ENCODE measurements at regions not wholly inside any gene's neighbourhood (a gene's known extent, or its start where the extent isn't known, plus 50 kb on each side); places are given as distances from the start of the nearest gene placed in this dataset.
A peak's percentile ranks its signal among the peaks of the same experiment; 100 is the strongest.
"Not testable (repeated sequence)": the region's sequence is repeated elsewhere in the genome, so short reads cannot be mapped to it uniquely, and the experiment has no call there.

DNA sequence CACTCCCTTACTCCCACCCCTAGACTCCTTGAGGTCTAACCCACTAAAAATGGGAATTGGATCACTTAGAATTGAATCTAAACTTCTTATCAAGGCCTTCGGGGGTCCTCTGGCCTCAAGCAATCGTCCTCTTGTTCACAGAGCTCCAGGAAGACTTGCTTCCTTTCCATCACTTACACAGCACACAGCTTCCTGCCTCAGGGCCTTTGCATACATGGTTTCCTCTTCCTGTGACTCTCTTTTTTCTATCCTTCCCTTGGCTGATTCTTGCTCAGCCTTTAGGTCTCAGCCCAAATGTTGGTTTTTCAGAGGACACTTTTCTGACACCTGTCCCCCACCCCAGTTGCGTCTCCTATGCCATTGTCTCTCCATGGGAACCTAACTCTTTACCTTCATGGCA lies 50.0 kb upstream of the ALDH1B1 start:
- DNase-seq = no peak

GRCh38 chr9:38342096-38342495 lies 50.4 kb upstream of the ALDH1B1 start:
- DNase-seq = no peak

DNA sequence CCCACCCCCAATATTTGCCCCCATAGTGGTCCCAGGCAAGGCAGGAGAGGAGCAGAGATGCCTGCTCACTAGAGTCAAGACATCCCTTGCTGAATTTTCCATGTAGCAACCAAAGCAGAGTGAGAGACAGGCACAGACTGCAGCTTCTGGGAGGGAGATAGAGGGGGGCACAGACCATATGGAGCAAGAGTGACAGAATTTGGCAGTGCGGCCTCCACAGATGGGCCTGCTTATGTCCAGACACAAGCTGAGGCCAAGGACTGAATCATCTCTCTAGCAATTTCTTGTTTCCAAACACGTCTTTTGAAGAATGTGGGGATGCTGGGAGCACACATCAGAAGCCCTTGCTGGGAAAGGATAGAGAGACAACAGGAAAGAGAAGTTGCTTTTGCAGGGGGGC lies 53.0 kb upstream of the ALDH1B1 start:
- DNase-seq = no peak

GRCh38 chr9:38339087-38339486 lies 53.4 kb upstream of the ALDH1B1 start:
- no peak for DNase-seq

DNA sequence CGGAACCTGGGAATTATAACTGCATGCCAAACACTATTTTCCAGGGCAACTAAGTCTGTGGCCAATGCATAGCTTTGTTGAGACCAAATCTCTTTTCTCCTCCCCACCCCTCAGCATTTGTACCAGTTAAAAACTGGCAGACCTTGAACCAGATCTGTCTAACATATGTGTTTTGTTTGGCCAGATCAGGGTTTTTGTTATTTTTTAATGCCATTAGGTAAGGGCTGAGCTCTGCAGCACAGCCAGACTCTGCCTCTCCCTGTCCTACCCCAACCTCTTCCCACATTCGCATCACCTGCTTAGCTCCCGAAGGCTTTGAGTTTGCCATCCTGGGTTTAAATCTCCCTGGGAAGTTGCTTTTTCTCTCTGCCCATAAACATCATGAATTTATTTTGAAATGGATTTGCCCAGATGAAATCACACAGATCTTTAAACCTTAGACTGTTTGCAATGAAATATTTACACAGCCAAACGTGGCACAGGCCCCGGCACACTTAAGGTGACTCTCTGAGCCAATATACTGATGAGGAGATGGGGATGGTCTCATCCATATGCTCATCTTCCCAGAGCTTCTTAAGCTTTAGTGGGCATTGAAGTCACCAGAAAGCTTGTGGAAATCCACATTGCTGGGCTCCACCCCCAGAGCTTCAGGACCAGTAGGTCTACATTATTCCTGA lies 54.0 kb upstream of the ALDH1B1 start:
- DNase-seq = no peak

GRCh38 chr9:38337706-38338264 lies 54.7 kb upstream of the ALDH1B1 start:
- DNase-seq = no peak

DNA sequence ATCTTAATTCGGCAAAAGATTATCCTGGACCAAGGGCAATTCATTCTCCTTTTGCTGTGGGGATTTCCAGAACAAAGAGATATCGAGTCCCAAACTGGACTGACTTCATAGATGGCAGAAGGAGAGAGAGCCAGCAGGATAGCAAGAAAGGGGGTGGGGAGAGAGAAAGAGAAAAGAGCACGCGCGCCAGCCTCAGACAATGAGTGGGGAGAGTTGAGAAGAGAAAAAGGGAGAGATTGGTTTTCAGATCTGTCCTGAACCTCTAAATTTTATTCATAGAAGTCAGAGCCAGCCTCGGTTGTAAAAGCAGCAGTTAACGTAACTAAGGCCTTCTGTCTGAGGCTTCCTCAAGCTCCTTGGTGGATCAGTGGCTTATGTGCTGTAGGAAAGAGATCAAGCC lies 55.3 kb upstream of the ALDH1B1 start:
- no peak for DNase-seq

GRCh38 chr9:38336341-38336740 lies 56.2 kb upstream of the ALDH1B1 start:
- no peak for DNase-seq

DNA sequence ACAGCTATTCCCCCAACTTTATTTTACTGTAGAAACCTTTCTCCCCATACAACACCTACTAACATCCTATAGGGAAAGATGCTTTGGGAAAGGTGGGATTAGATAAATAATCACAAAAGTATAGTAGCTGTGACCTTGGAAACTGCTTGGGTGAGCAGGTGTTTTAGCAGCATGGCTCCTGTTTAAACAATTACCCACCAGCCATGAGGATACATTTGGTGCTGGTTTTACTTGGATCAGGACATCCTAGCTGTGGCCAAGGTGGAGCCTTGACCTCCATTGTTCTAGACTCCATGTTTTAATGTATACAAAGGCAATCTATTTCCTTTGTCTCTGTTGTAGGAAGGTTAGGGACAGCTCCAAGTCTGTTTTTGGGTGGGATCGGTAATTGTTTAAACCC lies 56.8 kb upstream of the ALDH1B1 start:
- peak; percentile 68 for DNase-seq

GRCh38 chr9:38334234-38334633 lies 58.3 kb upstream of the ALDH1B1 start:
- DNase-seq = peak; percentile 83

DNA sequence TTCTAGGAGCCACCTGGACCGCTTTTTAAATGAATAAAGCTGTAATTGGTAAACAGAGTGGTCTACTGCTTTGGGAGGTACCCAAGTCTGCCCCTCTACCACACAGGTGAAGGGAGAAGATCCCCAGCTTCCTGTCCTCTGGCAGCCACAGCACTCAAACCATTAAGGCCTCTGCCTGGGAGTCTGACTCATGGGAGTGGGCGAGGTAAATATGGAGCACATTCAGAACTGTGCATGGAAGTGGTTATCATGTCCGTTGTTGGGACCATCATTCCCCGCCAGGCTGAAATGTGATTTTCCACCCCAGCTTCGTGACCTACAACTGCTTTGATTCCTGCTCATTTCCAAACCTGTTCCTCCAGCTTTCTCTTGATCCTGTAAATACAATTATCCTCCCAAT lies 59.5 kb upstream of the ALDH1B1 start:
- DNase-seq = no peak

- DNase-seq = no peak
Measured at GRCh38 chr9:38332625-38333024, 59.9 kb upstream of the ALDH1B1 start.

DNA sequence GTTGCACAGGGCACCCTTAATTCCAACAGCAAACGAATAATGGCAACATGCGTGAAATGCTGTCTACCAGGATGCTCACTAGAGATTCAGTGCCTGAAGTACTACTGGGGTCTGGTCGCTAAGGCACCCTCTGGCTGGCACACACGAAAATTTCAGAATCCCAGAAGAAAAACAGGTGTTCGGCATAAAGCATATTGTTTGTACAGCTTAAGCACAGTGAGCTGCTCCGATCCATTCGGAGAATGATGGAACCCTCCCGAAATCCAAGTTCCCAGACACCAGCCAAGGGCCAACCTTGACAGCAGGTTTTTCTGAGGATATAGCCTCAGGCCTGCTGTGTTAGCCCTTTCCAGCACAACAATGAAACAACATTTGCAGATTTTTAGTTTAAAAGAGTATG lies 61.4 kb upstream of the ALDH1B1 start:
- DNase-seq = no peak

- DNase-seq = no peak
Measured at GRCh38 chr9:38329968-38330367, 62.5 kb upstream of the ALDH1B1 start.

DNA sequence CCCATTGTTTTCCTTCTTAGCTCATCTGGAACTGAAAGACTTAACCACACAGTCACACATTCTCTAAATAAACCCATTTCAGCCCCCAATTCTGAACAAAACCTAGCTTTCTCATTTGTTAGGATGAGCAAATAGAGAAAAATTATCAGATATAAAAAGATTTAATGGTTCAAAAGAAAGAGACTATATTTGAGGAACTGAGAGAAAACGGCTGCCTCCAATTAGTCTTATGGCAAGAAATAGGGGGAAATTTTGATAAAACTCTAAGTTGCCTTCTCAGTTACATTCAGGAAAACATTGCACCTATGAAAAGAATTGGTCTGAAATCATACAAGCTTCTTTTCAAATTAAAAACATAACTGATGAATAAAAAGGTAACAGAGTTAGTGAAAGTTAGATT lies 63.7 kb upstream of the ALDH1B1 start:
- DNase-seq = no peak

GRCh38 chr9:38326122-38326521 lies 66.4 kb upstream of the ALDH1B1 start:
- DNase-seq = no peak

DNA sequence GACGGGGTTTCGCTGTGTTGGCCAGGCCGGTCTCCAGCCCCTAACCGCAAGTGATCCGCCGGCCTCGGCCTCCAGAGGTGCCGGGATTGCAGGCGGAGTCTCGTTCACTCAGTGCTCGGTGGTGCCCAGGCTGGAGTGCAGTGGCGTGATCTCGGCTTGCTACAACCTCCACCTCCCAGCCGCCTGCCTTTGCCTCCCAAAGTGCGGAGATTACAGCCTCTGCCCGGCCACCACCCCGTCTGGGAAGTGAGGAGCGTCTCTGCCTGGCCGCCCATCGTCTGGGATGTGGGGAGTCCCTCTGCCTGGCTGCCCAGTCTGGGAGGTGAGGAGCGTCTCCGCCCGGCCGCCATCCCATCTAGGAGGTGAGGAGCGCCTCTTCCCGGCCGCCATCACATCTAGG lies 68.3 kb upstream of the ALDH1B1 start:
- DNase-seq = not testable (repeated sequence)

GRCh38 chr9:38322937-38323336 lies 69.6 kb upstream of the ALDH1B1 start:
- no peak for DNase-seq

DNA sequence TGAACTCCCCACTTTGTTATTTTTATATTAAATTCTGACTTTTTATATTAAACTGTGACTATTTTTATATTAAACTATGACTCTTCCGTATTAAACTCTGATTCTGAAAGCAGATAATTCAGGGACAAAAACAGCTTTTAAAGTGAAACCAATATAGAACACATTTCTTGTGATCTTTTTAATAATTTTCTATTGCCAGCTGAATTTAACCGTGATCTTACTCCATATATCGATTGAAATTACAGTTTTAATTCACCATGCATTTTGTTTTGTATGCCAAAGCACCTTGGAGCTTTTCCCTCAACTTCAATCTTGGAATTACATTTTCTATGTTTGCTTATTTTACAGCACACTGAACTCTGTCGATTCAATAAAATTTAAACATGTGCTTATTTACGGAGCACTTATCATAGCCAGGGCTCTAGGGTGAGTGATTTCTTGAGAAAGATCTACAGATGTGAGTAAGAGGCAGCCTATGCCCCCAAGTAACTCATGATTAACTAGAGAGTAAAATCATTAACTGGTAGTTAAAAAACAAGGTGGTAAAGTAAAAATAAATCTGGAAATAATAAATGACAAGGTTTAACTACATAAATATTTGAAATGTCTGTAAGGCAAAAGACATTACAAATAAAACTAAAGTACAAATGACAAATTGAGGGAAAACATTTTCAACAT lies 72.9 kb upstream of the ALDH1B1 start:
- DNase-seq = no peak

GRCh38 chr9:38318759-38319495 lies 73.6 kb upstream of the ALDH1B1 start:
- DNase-seq = no peak

- DNase-seq = no peak
Measured at GRCh38 chr9:38316166-38316780, 76.2 kb upstream of the ALDH1B1 start.

GRCh38 chr9:38315085-38315595 lies 77.4 kb upstream of the ALDH1B1 start:
- peak; percentile 69 for DNase-seq

- no peak for DNase-seq
Measured at GRCh38 chr9:38313421-38313820, 79.1 kb upstream of the ALDH1B1 start.
